B cell (primary cell): ENCODE measurements at regions not wholly inside any gene's neighbourhood (a gene's known extent, or its start where the extent isn't known, plus 50 kb on each side); places are given as distances from the start of the nearest gene placed in this dataset.

Experiments used
- ATAC-seq: fragments of 200-7000 bp; cut with Tn5 transposase; one replicate; pipeline ENCODE4 v1.10.0; 2021; ENCODE audit warnings: low read depth, mild to moderate bottlenecking, moderate number of reproducible peaks, moderate library complexity
- CTCF ChIA-PET: fragments of 350-600 bp; sonication (Branson Sonifier 250); formaldehyde crosslinking; loops from one replicate; lab custom pipeline; 2021; ENCODE audit warnings: antibody characterized with exemption, inconsistent platforms; lab: Charles Lee
- POLR2A ChIA-PET: fragments of 350-600 bp; sonication (Branson Sonifier 250); formaldehyde crosslinking; loops from one replicate; lab custom pipeline; 2021; ENCODE audit warnings: antibody characterized with exemption; lab: Charles Lee
- DNase-seq: peaks from one replicate; pipeline ENCODE4 v3.0.0; 2013
- H2AFZ ChIP-seq: 2 replicates; pipeline ENCODE4 v1.6.1; 2012; ENCODE audit warnings: mild to moderate bottlenecking, low read depth, low read length; ENCODE audit not compliant: insufficient read depth, poor library complexity, severe bottlenecking
- H3K27ac ChIP-seq, 2 donors: 1 replicate in 1 of 2; 2 replicates in 1 of 2; pipeline ENCODE4 v1.5.1; 2012 to 2013; ENCODE audit warnings: low read length in 2 of 2, mild to moderate bottlenecking in 2 of 2, moderate library complexity in 1 of 2
- H3K27me3 ChIP-seq, 4 experiments: fragments of 200-600 bp in 1 of 4; sonication (generic) in 1 of 4; replicated peaks in 1 of 4; 1 replicate in 2 of 4; 2 replicates in 2 of 4; pipeline versions ENCODE4 v1.6.1 to v1.7.0; 2013 to 2016; ENCODE audit warnings: low read length in 3 of 4, mild to moderate bottlenecking in 2 of 4, mixed read lengths in 1 of 4, moderate library complexity in 1 of 4; ENCODE audit not compliant: insufficient read depth in 4 of 4, control insufficient read depth in 3 of 4; ENCODE audit errors: control extremely low read depth in 1 of 4
- H3K36me3 ChIP-seq, 2 experiments: replicated peaks in 1 of 2; 1 replicate in 1 of 2; 2 replicates in 1 of 2; pipeline versions ENCODE4 v1.6.1 to v1.7.1; 2013; ENCODE audit warnings: low read length in 1 of 2; ENCODE audit not compliant: insufficient read depth in 2 of 2, control insufficient read depth in 1 of 2; ENCODE audit errors: control extremely low read depth in 1 of 2, extremely low read depth in 1 of 2
- H3K4me1 ChIP-seq, 2 donors: fragments of 200-600 bp in 1 of 2; sonication (generic) in 1 of 2; 1 replicate in 1 of 2; 2 replicates in 1 of 2; pipeline versions ENCODE4 v1.5.1 to v1.6.1; 2013 to 2017; ENCODE audit warnings: low read length in 2 of 2; ENCODE audit not compliant: control insufficient read depth in 2 of 2, insufficient read depth in 2 of 2
- H3K4me2 ChIP-seq: replicated peaks from 2 replicates; pipeline ENCODE3; 2012; ENCODE audit warnings: mild to moderate bottlenecking, low read depth, low read length; ENCODE audit not compliant: poor library complexity, severe bottlenecking
- H3K4me3 ChIP-seq, 5 experiments: fragments of 200-600 bp in 1 of 5; sonication (generic) in 1 of 5; 1 replicate in 3 of 5; 2 replicates in 2 of 5; pipeline versions ENCODE4 v1.5.1 to v1.7.0; 2011 to 2016; ENCODE audit warnings: low read length in 4 of 5, mild to moderate bottlenecking in 4 of 5, low read depth in 2 of 5, control low read depth in 1 of 5, moderate library complexity in 1 of 5; ENCODE audit not compliant: insufficient read depth in 1 of 5; ENCODE audit errors: control extremely low read depth in 1 of 5, extremely low read depth in 1 of 5
- H3K79me2 ChIP-seq: fragments of 200-600 bp; sonication (generic); one replicate; pipeline ENCODE4 v1.6.0; 2016; ENCODE audit warnings: low read length; ENCODE audit not compliant: control insufficient read depth, insufficient read depth
- H3K9ac ChIP-seq: fragments of 200-600 bp; sonication (generic); 2 replicates; pipeline ENCODE4 v1.6.1; 2017; ENCODE audit warnings: mild to moderate bottlenecking, low read length, moderate library complexity
- H3K9me3 ChIP-seq, 3 donors: one replicate each; pipeline versions ENCODE4 v1.6.1 to v1.7.1; 2013; ENCODE audit warnings: low read length in 2 of 3; ENCODE audit not compliant: control insufficient read depth in 2 of 3, insufficient read depth in 1 of 3; ENCODE audit errors: control extremely low read depth in 1 of 3
- H4K20me1 ChIP-seq: 2 replicates; pipeline ENCODE4 v1.6.0; 2012; ENCODE audit warnings: mild to moderate bottlenecking, low read length; ENCODE audit not compliant: insufficient read depth, control insufficient read depth, poor library complexity, severe bottlenecking
- H3K27ac Mint-ChIP-seq: one replicate; pipeline ENCODE4 v1.8.0; 2021; ENCODE audit warnings: mixed read lengths
- H3K27me3 Mint-ChIP-seq: one replicate; pipeline ENCODE4 v1.8.0; 2021; ENCODE audit warnings: mixed read lengths
- H3K4me1 Mint-ChIP-seq: one replicate; pipeline ENCODE4 v1.8.0; 2021; ENCODE audit warnings: mixed read lengths
- H3K4me3 Mint-ChIP-seq: one replicate; pipeline ENCODE4 v1.8.0; 2021; ENCODE audit warnings: mixed read lengths
- H3K9me3 Mint-ChIP-seq: one replicate; pipeline ENCODE4 v1.8.0; 2022; ENCODE audit warnings: mixed read lengths; ENCODE audit not compliant: insufficient read depth
- CTCF ChIP-seq: fragments of 200-600 bp; IDR thresholded peaks from one replicate; pipeline ENCODE4 v1.8.0; 2022; ENCODE audit warnings: antibody characterized with exemption, mild to moderate bottlenecking
- EZH2 ChIP-seq: IDR thresholded peaks from 2 replicates; pipeline ENCODE4 v1.6.1; 2012; ENCODE audit warnings: borderline replicate concordance, low read depth, mild to moderate bottlenecking, moderate library complexity, low read length; ENCODE audit not compliant: insufficient read depth, poor library complexity, severe bottlenecking
- WGBS: methylation state at CpG from one replicate; pipeline ENCODE4 v1.1.5; 2013; ENCODE audit warnings: missing lambda C conversion rate; ENCODE audit not compliant: insufficient coverage; 5-methylcytosine and 5-hydroxymethylcytosine counted together
- intact Hi-C: fragments of 100-400 bp; cut with micrococcal nuclease; formaldehyde crosslinking; loops from one replicate; pipeline ENCODE4 v1.10.0; 2022

GRCh38 chr2:190584980-190585661 lies 50.6 kb upstream of the NEMP2 start:
- TF ChIP-seq CTCF (no peak), EZH2 (no peak)
- H3K36me3 ChIP-seq: no peaks in the 10 kb centered on the region
- no peak overlapping the region for H2AFZ ChIP-seq
- POLR2A ChIA-PET: no interaction called here
- no peaks in the 10 kb centered on the region for H3K79me2 ChIP-seq
- H4K20me1 ChIP-seq: no peaks in the 10 kb centered on the region
- CTCF ChIA-PET: interaction anchor here (1.2 kb wide), 1 partner anchor 214 kb away, joined by 4 read pairs; no protein-coding TSS in a partner anchor
- no peaks in the 10 kb centered on the region for H3K9me3 Mint-ChIP-seq
- ATAC-seq (no peak), DNase-seq (no peak)
- no peak overlapping the region for H3K4me2 ChIP-seq
- 100% methylated on average over 1 of the region's 2 CpGs for WGBS
- H3K27me3 Mint-ChIP-seq: no peaks in the 10 kb centered on the region
- H3K4me1 Mint-ChIP-seq: peaks cover 15% of the 10 kb centered on the region
- H3K27ac ChIP-seq: no peak overlapping the region
- H3K27me3 ChIP-seq: no peaks in the 10 kb centered on the region
- H3K27ac Mint-ChIP-seq: no peak overlapping the region
- H3K9ac ChIP-seq: no peak overlapping the region
- no peak overlapping the region for H3K4me3 ChIP-seq
- intact Hi-C loops: loop anchor here (5.0 kb wide), 1 partner anchor 53 kb away; the partner anchor contains the start of gene NEMP2
- no peaks in the 10 kb centered on the region for H3K9me3 ChIP-seq
- peaks cover 0 to 14% of the 10 kb centered on the region in 2 donors for H3K4me1 ChIP-seq
- H3K4me3 Mint-ChIP-seq: no peak overlapping the region

- WGBS: 83% methylated on average over 2 of the region's 4 CpGs
Observed at GRCh38 chr2:190587106-190587505, 52.6 kb upstream of the NEMP2 start.

More at GRCh38 chr2:190587106-190587505, 52.6 kb upstream of the NEMP2 start:
- DNase-seq (no peak), ATAC-seq (no peak)
- H3K4me1 Mint-ChIP-seq: peaks cover 15% of the 10 kb centered on the region
- no peaks in the 10 kb centered on the region for H3K9me3 ChIP-seq
- intact Hi-C loops: no loop called here
- TF ChIP-seq CTCF (no peak), EZH2 (no peak)
- H3K27me3 ChIP-seq: no peaks in the 10 kb centered on the region
- H3K4me3 Mint-ChIP-seq: no peak overlapping the region
- H3K27ac ChIP-seq: no peak overlapping the region
- H3K4me1 ChIP-seq: peaks cover 0 to 14% of the 10 kb centered on the region in 2 donors
- H3K36me3 ChIP-seq: no peaks in the 10 kb centered on the region
- H4K20me1 ChIP-seq: no peaks in the 10 kb centered on the region
- no peaks in the 10 kb centered on the region for H3K79me2 ChIP-seq
- no peaks in the 10 kb centered on the region for H3K27me3 Mint-ChIP-seq
- ChIA-PET CTCF (no interaction called here), POLR2A (no interaction called here)
- no peak overlapping the region for H2AFZ ChIP-seq
- H3K9ac ChIP-seq: no peak overlapping the region
- H3K9me3 Mint-ChIP-seq: no peaks in the 10 kb centered on the region
- no peak overlapping the region for H3K27ac Mint-ChIP-seq
- H3K4me2 ChIP-seq: no peak overlapping the region
- H3K4me3 ChIP-seq: no peak overlapping the region
